ENCODE measurements at regions not wholly inside any gene's neighbourhood (a gene's known extent, or its start where the extent isn't known, plus 50 kb on each side); places are given as distances from the start of the nearest gene placed in this dataset.
"Not testable (repeated sequence)": the region's sequence is repeated elsewhere in the genome, so short reads cannot be mapped to it uniquely, and the experiment has no call there.

- TF ChIP-seq POLR2A (IDR thresholded peaks at IDR 0.05) (no peak), EP300 (IDR thresholded peaks at IDR 0.05) (no peak)
- Histone ChIP-seq H3K9me3 (no peaks in the 10 kb centered on the region), H3K4me1 (ENCODE audit: insufficient read depth) (no peaks in the 10 kb centered on the region), H3K4me3 (no peak overlapping the region), H3K27ac (no peak overlapping the region), H3K27me3 (no peaks in the 10 kb centered on the region), H3K36me3 (no peaks in the 10 kb centered on the region)
- DNase-seq = no peak
- 50 to 81% (median 63%) methylated on average over 2 of the region's 2 CpGs for WGBS, 3 donors
- intact Hi-C loops (cut with DNase I) = no loop called here
These were observed 1076.2 kb downstream of the UQCRFS1 start for GRCh38 chr19:28136796-28137195.

GRCh38 chr19:28135825-28136224 lies 1077.1 kb downstream of the UQCRFS1 start:
- Histone ChIP-seq H3K27ac (no peak overlapping the region), H3K27me3 (no peaks in the 10 kb centered on the region), H3K36me3 (no peaks in the 10 kb centered on the region), H3K4me1 (ENCODE audit: insufficient read depth) (no peaks in the 10 kb centered on the region), H3K9me3 (no peaks in the 10 kb centered on the region), H3K4me3 (no peak overlapping the region)
- no peak for TF ChIP-seq EP300 (IDR thresholded peaks at IDR 0.05)
- TF ChIP-seq CTCF (IDR thresholded peaks at IDR 0.05) = no peak
- no peak for TF ChIP-seq POLR2A (IDR thresholded peaks at IDR 0.05)
- intact Hi-C loops (cut with DNase I) = no loop called here
- DNase-seq = no peak

- Histone ChIP-seq H3K4me3 (no peak overlapping the region), H3K4me1 (ENCODE audit: insufficient read depth) (no peaks in the 10 kb centered on the region), H3K27ac (no peak overlapping the region), H3K36me3 (no peaks in the 10 kb centered on the region), H3K9me3 (no peaks in the 10 kb centered on the region), H3K27me3 (no peaks in the 10 kb centered on the region)
- 78 to 95% (median 79%) methylated on average over 3 of the region's 3 CpGs for WGBS, 3 donors
- intact Hi-C loops (cut with DNase I) = no loop called here
- DNase-seq = no peak
- TF ChIP-seq POLR2A (IDR thresholded peaks at IDR 0.05) (no peak), CTCF (IDR thresholded peaks at IDR 0.05) (no peak)
These were observed 1078.6 kb downstream of the UQCRFS1 start for GRCh38 chr19:28134311-28134710.

- intact Hi-C loops (cut with DNase I); H3K9me3 ChIP-seq; H3K4me1 ChIP-seq (ENCODE audit: insufficient read depth); DNase-seq; H3K36me3 ChIP-seq; H3K27ac ChIP-seq; H3K27me3 ChIP-seq; H3K4me3 ChIP-seq: not testable (repeated sequence)
- 74 to 81% (median 81%) methylated on average over 8 of the region's 8 CpGs for WGBS, 3 donors
These were observed 1082.1 kb downstream of the UQCRFS1 start for GRCh38 chr19:28130881-28131280.

GRCh38 chr19:28130066-28130511 lies 1082.9 kb downstream of the UQCRFS1 start:
- no peaks in the 10 kb centered on the region for H3K4me1 ChIP-seq (ENCODE audit: insufficient read depth)
- no peak overlapping the region for H3K27ac ChIP-seq
- H3K4me3 ChIP-seq = no peak overlapping the region
- no peaks in the 10 kb centered on the region for H3K9me3 ChIP-seq
- 54 to 62% (median 54%) methylated on average over 4 of the region's 4 CpGs for WGBS, 3 donors
- H3K36me3 ChIP-seq = no peaks in the 10 kb centered on the region
- no peak for DNase-seq
- intact Hi-C loops (cut with DNase I) = no loop called here
- no peak for TF ChIP-seq POLR2A (IDR thresholded peaks at IDR 0.05)
- TF ChIP-seq CTCF (IDR thresholded peaks at IDR 0.05) = no peak
- TF ChIP-seq EP300 (IDR thresholded peaks at IDR 0.05) = no peak
- no peaks in the 10 kb centered on the region for H3K27me3 ChIP-seq

- DNase-seq = no peak
- Histone ChIP-seq H3K9me3 (no peaks in the 10 kb centered on the region), H3K27ac (no peak overlapping the region), H3K4me1 (ENCODE audit: insufficient read depth) (no peaks in the 10 kb centered on the region), H3K4me3 (no peak overlapping the region), H3K27me3 (no peaks in the 10 kb centered on the region), H3K36me3 (no peaks in the 10 kb centered on the region)
- TF ChIP-seq EP300 (IDR thresholded peaks at IDR 0.05) (no peak), CTCF (IDR thresholded peaks at IDR 0.05) (no peak)
- 73 to 81% (median 80%) methylated on average over 4 of the region's 4 CpGs for WGBS, 3 donors
- intact Hi-C loops (cut with DNase I) = no loop called here
These were observed 1084.6 kb downstream of the UQCRFS1 start for GRCh38 chr19:28128341-28128740.
